ENCODE measurements at regions not wholly inside any gene's neighbourhood (a gene's known extent, or its start where the extent isn't known, plus 50 kb on each side); places are given as distances from the start of the nearest gene placed in this dataset.
A peak's percentile ranks its signal among the peaks of the same experiment; 100 is the strongest.

DNA sequence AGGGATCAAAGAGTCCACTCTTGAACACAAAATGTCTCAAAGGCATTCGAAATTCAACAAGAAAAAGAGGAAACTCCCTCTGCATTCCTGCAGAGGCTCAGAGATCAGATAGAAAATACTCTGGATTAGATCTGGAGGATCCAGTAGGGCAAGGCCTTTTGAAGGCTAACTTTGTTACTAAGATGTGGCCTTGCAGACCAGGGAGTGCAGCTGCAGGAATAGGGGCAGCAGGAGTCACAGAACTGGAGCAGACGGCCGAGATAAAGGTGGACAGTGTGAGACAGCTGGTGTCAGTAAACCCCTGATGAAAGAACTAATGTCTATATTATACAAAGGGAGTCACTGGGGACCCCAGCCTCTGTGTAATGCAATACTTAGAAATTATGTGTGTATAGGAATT lies 84.5 kb upstream of the PLSCR4 start:
- DNase-seq = peak in 1 of 7 donors; percentile 16
- WGBS, 4 donors = 58 to 71% (median 67%) methylated on average over 3 of the region's 3 CpGs
- intact Hi-C loops (cut with DNase I) = no loop called here
- Histone ChIP-seq H3K4me3 (no peak overlapping the region), H3K4me1 (replicated peaks in 1 of 2) (no peaks in the 10 kb centered on the region), H3K27ac (no peak overlapping the region), H3K27me3 (no peaks in the 10 kb centered on the region), H3K9me3 (replicated peaks in 1 of 3) (no peaks in the 10 kb centered on the region), H3K36me3 (replicated peaks in 1 of 2) (no peaks in the 10 kb centered on the region)
- no peak for TF ChIP-seq POLR2A (IDR thresholded peaks at IDR 0.05)
- TF ChIP-seq, protein P1, sequence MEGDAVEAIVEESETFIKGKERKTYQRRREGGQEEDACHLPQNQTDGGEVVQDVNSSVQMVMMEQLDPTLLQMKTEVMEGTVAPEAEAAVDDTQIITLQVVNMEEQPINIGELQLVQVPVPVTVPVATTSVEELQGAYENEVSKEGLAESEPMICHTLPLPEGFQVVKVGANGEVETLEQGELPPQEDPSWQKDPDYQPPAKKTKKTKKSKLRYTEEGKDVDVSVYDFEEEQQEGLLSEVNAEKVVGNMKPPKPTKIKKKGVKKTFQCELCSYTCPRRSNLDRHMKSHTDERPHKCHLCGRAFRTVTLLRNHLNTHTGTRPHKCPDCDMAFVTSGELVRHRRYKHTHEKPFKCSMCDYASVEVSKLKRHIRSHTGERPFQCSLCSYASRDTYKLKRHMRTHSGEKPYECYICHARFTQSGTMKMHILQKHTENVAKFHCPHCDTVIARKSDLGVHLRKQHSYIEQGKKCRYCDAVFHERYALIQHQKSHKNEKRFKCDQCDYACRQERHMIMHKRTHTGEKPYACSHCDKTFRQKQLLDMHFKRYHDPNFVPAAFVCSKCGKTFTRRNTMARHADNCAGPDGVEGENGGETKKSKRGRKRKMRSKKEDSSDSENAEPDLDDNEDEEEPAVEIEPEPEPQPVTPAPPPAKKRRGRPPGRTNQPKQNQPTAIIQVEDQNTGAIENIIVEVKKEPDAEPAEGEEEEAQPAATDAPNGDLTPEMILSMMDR (IDR thresholded peaks at IDR 0.05) = no peak

DNA sequence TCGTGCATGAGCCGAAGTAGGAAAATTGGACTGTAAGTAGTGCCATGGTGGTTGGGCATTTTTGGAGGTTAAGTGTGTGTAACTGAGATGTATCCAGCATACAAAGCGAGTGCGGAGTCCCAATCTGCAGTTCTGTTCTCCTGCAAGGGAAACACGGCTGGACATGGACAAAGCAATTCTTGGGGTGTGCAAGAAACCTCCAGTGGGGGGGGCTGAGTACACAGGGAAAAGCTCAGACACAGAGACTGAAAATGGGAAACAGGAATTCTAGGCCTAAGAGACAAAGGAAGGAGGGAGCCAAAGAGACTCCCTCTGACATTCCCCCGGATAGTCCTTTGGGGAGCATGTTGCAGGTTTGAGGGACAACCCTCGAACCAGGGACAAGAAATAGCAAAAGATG lies 83.2 kb upstream of the PLSCR4 start:
- no peak overlapping the region for H3K27ac ChIP-seq
- peak in 4 of 7 donors; percentile 11 to 54 (median 20) for DNase-seq
- TF ChIP-seq POLR2A (IDR thresholded peaks at IDR 0.05) = no peak
- TF ChIP-seq, protein P1 (IDR thresholded peaks at IDR 0.05) = peak in 3 of 6 experiments; percentile 14 to 25 (median 18)
- no peaks in the 10 kb centered on the region for H3K36me3 ChIP-seq (replicated peaks in 1 of 2)
- H3K27me3 ChIP-seq = no peaks in the 10 kb centered on the region
- intact Hi-C loops (cut with DNase I) = no loop called here
- H3K9me3 ChIP-seq (replicated peaks in 1 of 3) = no peaks in the 10 kb centered on the region
- H3K4me1 ChIP-seq (replicated peaks in 1 of 2) = no peaks in the 10 kb centered on the region
- no peak overlapping the region for H3K4me3 ChIP-seq
- whole genome bisulfite sequencing, 4 donors = 85 to 93% (median 87%) methylated on average over 7 of the region's 7 CpGs

DNA sequence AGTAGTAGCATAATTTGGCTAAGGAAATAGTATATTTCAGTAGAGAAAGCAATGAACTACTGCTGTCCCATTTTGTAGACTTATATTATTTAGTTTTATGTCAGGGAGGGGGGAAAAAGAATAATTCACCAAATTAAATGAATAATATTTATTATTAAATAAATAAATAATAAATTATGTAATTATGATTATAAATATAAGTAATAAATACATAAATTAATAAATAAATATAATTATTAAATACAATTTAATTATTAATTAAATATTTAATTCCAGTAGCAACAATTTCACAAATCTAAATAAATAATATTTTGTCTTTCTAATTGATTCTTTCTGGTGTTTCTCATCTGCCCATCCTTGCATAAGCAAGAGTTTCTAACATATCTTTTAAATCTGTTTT lies 81.1 kb upstream of the PLSCR4 start:
- TF ChIP-seq, protein P1 (IDR thresholded peaks at IDR 0.05) = no peak
- TF ChIP-seq POLR2A (IDR thresholded peaks at IDR 0.05) = no peak
- no peak for DNase-seq
- intact Hi-C loops (cut with DNase I) = no loop called here
- H3K27ac ChIP-seq = no peak overlapping the region
- no peaks in the 10 kb centered on the region for H3K36me3 ChIP-seq (replicated peaks in 1 of 2)
- no peaks in the 10 kb centered on the region for H3K9me3 ChIP-seq (replicated peaks in 1 of 3)
- no peaks in the 10 kb centered on the region for H3K27me3 ChIP-seq
- no peaks in the 10 kb centered on the region for H3K4me1 ChIP-seq (replicated peaks in 1 of 2)
- H3K4me3 ChIP-seq = no peak overlapping the region

GRCh38 chr3:146326875-146327543 lies 76.1 kb upstream of the PLSCR4 start:
- Histone ChIP-seq H3K36me3 (replicated peaks in 1 of 2) (no peaks in the 10 kb centered on the region), H3K9me3 (replicated peaks in 1 of 3) (no peaks in the 10 kb centered on the region), H3K4me1 (replicated peaks in 1 of 2) (no peaks in the 10 kb centered on the region), H3K27me3 (no peaks in the 10 kb centered on the region), H3K27ac (no peak overlapping the region), H3K4me3 (no peak overlapping the region)
- TF ChIP-seq POLR2A (IDR thresholded peaks at IDR 0.05) = no peak
- TF ChIP-seq, protein P1 (IDR thresholded peaks at IDR 0.05) = peak; percentile 17 to 85 (median 70)
- WGBS, 4 donors = 25 to 29% (median 27%) methylated on average over 4 of the region's 4 CpGs
- DNase-seq = peak; percentile 39 to 78 (median 53)
- intact Hi-C loops (cut with DNase I) = loop anchor here (5.0 to 10.0 kb wide), 4 partner anchors 102 to 260 kb away; no protein-coding TSS in a partner anchor

All from adrenal gland (tissue), 9 donors.